ENCODE measurements at regions not wholly inside any gene's neighbourhood (a gene's known extent, or its start where the extent isn't known, plus 50 kb on each side); places are given as distances from the start of the nearest gene placed in this dataset.

DNA sequence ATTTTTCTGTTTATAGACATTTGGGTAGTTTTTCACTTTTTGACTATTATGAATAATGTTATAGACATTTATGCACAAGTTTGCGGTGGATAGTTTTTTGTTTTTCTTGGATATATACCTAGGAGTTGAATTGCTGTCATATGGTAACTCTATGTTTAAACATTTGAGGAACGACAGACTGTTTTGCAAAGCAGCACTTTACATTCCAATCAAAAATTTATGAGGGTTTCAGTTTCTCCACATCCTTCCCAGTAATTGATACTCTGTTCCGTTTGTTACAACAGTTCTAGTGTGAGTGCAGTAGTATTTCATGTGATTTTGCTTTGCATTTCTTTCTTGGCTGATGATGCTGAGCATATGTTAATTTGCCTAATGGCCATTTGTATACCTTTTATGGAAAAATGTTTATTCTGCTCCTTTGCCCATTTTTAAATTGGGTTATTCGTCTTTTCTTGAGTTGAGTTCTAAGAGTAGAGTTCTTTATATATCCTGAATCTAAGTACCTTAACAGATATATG is 617.3 kb upstream of the LRATD1 start:
- TF ChIP-seq, protein P1, sequence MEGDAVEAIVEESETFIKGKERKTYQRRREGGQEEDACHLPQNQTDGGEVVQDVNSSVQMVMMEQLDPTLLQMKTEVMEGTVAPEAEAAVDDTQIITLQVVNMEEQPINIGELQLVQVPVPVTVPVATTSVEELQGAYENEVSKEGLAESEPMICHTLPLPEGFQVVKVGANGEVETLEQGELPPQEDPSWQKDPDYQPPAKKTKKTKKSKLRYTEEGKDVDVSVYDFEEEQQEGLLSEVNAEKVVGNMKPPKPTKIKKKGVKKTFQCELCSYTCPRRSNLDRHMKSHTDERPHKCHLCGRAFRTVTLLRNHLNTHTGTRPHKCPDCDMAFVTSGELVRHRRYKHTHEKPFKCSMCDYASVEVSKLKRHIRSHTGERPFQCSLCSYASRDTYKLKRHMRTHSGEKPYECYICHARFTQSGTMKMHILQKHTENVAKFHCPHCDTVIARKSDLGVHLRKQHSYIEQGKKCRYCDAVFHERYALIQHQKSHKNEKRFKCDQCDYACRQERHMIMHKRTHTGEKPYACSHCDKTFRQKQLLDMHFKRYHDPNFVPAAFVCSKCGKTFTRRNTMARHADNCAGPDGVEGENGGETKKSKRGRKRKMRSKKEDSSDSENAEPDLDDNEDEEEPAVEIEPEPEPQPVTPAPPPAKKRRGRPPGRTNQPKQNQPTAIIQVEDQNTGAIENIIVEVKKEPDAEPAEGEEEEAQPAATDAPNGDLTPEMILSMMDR (IDR thresholded peaks at IDR 0.05), result no peak
- no peak for TF ChIP-seq EZH2 (IDR thresholded peaks at IDR 0.05; ENCODE audit: borderline replicate concordance, insufficient read depth, low read depth, low read length, poor library complexity, severe bottlenecking)

All from B cell (primary cell).